Neural cell (in vitro differentiated cells): ENCODE measurements at regions not wholly inside any gene's neighbourhood (a gene's known extent, or its start where the extent isn't known, plus 50 kb on each side); places are given as distances from the start of the nearest gene placed in this dataset.

Source experiments
- EP300 ChIP-seq: fragments of 450-650 bp; conservative IDR thresholded peaks from 2 replicates; pipeline ENCODE4 v1.6.1; 2014; ENCODE audit warnings: antibody characterized with exemption, mild to moderate bottlenecking, moderate library complexity; ENCODE audit not compliant: poor library complexity, severe bottlenecking
- EZH2 ChIP-seq: fragments of 200-600, 300-800 bp; shearing (Covaris generic), sonication (generic); IDR thresholded peaks from 2 replicates; pipeline ENCODE4 v1.6.1; 2014; ENCODE audit warnings: antibody characterized with exemption, low read length, borderline replicate concordance, mild to moderate bottlenecking; ENCODE audit not compliant: insufficient read depth, poor library complexity, severe bottlenecking
- POLR2AphosphoS5 ChIP-seq: IDR thresholded peaks from 2 replicates; pipeline ENCODE4 v1.6.1; 2012
- RAD21 ChIP-seq: fragments of 450-650 bp; conservative IDR thresholded peaks from 2 replicates; pipeline ENCODE4 v1.6.1; 2014; ENCODE audit warnings: antibody characterized with exemption, mild to moderate bottlenecking, moderate library complexity
- TAF1 ChIP-seq: IDR thresholded peaks from 2 replicates; pipeline ENCODE4 v1.6.1; 2012; ENCODE audit warnings: low read depth
- TF ChIP-seq, protein P1 (sequence below): IDR thresholded peaks from 2 replicates; pipeline ENCODE4 v1.6.1; 2012; ENCODE audit warnings: borderline replicate concordance
- TF ChIP-seq, protein P2 (sequence below): fragments of 450-650 bp; IDR thresholded peaks from 2 replicates; pipeline ENCODE4 v1.5.1; 2014; ENCODE audit warnings: antibody characterized with exemption, mild to moderate bottlenecking, moderate library complexity; ENCODE audit not compliant: poor library complexity, severe bottlenecking

DNA sequence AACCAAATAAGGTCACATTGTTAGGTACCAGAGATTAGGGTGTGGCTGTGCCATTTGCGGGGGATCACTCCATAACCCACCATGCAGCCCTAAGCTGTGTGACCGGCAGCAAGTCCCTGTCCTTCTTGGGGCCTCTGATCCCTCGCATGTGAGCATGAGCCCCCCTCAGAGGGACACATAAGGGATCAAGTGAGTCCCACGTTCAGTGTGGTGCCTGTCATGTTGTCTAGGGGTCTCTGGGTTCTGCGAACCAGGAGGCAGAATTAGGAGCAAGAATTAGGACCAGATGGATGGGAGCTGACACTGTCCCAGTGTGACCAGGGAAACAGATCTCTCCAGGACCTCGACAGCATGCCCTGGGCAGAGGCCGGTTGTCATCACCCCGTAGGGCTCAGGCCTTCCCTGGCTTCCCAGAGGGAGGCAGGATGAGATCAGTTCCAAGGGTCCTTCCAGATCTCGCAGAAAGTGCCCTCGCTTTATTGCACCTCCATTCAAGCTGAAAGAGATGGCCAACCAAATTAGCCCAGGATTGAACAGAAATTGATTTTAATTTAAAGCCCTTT, 113.2 kb upstream of the OTOS start:
- TF ChIP-seq POLR2AphosphoS5 (no peak), EZH2 (no peak), EP300 (no peak), TAF1 (no peak), RAD21 (no peak)
- TF ChIP-seq, protein P1, sequence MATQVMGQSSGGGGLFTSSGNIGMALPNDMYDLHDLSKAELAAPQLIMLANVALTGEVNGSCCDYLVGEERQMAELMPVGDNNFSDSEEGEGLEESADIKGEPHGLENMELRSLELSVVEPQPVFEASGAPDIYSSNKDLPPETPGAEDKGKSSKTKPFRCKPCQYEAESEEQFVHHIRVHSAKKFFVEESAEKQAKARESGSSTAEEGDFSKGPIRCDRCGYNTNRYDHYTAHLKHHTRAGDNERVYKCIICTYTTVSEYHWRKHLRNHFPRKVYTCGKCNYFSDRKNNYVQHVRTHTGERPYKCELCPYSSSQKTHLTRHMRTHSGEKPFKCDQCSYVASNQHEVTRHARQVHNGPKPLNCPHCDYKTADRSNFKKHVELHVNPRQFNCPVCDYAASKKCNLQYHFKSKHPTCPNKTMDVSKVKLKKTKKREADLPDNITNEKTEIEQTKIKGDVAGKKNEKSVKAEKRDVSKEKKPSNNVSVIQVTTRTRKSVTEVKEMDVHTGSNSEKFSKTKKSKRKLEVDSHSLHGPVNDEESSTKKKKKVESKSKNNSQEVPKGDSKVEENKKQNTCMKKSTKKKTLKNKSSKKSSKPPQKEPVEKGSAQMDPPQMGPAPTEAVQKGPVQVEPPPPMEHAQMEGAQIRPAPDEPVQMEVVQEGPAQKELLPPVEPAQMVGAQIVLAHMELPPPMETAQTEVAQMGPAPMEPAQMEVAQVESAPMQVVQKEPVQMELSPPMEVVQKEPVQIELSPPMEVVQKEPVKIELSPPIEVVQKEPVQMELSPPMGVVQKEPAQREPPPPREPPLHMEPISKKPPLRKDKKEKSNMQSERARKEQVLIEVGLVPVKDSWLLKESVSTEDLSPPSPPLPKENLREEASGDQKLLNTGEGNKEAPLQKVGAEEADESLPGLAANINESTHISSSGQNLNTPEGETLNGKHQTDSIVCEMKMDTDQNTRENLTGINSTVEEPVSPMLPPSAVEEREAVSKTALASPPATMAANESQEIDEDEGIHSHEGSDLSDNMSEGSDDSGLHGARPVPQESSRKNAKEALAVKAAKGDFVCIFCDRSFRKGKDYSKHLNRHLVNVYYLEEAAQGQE, result no peak
- TF ChIP-seq, protein P2, sequence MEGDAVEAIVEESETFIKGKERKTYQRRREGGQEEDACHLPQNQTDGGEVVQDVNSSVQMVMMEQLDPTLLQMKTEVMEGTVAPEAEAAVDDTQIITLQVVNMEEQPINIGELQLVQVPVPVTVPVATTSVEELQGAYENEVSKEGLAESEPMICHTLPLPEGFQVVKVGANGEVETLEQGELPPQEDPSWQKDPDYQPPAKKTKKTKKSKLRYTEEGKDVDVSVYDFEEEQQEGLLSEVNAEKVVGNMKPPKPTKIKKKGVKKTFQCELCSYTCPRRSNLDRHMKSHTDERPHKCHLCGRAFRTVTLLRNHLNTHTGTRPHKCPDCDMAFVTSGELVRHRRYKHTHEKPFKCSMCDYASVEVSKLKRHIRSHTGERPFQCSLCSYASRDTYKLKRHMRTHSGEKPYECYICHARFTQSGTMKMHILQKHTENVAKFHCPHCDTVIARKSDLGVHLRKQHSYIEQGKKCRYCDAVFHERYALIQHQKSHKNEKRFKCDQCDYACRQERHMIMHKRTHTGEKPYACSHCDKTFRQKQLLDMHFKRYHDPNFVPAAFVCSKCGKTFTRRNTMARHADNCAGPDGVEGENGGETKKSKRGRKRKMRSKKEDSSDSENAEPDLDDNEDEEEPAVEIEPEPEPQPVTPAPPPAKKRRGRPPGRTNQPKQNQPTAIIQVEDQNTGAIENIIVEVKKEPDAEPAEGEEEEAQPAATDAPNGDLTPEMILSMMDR, result no peak
